GM21737 (cell line): ENCODE measurements at regions not wholly inside any gene's neighbourhood (a gene's known extent, or its start where the extent isn't known, plus 50 kb on each side); places are given as distances from the start of the nearest gene placed in this dataset.
"Not testable (repeated sequence)": the region's sequence is repeated elsewhere in the genome, so short reads cannot be mapped to it uniquely, and the experiment has no call there.

Experiments used
- ATAC-seq: cut with Tn5 transposase; IDR thresholded peaks from one replicate; pipeline ENCODE4 v1.9.1; 2021; ENCODE audit warnings: mild to moderate bottlenecking, moderate library complexity; ENCODE audit not compliant: unreplicated experiment

DNA sequence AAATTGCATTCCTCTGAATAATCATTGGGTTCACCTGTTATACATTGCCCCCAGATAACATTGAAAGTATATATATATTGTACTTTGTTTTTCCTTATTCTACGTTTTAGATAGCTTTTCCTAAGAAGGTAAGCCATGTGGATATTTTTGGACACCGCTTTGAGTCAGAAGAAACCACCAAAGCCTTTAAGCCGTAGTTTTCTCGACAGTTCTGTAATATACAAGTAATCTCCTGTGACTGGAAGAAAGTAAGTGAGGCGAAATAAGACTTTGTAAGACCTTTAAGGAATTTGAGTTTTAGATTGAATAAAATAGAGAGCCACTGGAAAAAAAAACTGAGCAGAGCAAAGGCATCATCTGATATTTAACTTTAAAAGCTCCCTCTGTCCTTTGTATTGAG lies 1092.0 kb downstream of the DIPK2A start:
- no peak for ATAC-seq

DNA sequence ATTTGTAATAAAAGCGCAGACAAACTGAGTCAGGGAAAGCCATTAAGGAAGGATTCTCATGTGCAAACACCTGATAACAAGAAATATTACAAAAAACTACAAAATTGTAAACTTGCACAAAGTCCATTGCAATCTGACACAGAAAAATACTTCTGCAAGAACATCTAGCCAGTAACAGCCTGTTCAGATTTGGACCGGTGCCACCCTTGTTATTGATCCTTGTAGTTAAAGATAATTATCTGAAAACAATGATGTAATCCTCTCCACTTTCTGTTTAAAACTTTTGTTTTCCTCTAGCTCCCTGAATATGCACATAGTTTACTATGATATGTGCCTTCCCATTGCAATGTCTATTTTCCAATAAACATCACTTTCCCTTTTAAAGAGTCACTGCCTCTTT lies 1090.2 kb downstream of the PLOD2 start:
- no peak for ATAC-seq

DNA sequence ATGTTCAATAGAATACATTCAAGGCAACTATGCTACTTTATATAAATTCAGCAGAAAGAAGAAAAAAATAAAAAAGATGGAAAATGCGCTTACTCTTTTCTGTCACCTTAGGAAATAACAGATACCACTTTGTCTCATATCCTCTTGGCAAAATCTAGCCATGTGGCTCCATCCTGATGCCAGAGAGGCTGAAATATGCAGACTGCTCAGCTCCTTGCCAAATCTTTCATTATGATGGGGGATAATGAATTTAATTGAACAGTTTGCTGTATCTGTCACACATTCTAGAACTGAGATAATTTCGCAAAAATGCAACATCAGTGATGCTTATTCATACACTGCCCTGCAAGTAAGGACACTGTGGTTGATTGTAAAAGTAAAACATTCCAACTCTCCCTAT lies 1081.5 kb downstream of the PLOD2 start:
- ATAC-seq, result no peak

GRCh38 chr3:145087038-145087437 lies 1073.9 kb downstream of the PLOD2 start:
- no peak for ATAC-seq

DNA sequence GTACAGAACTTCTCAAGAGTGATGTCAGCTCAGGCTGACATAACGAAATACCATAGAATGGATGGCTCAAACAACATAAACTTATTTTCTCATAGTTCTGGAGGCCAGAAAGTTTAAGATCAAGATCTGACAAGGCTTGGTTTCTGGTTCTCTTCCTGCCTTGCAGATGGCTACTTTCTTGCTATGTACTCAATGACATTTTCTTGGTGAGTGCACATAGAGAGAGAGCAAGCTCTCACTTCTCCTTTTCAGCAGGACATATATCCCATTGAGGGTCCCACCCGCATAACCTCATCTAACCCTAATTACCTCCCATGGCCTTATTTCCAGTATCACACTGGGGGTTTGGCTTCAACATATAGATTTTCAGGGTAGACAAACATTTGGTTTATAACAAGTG lies 1072.1 kb downstream of the PLOD2 start:
- ATAC-seq, result peak; percentile 81

DNA sequence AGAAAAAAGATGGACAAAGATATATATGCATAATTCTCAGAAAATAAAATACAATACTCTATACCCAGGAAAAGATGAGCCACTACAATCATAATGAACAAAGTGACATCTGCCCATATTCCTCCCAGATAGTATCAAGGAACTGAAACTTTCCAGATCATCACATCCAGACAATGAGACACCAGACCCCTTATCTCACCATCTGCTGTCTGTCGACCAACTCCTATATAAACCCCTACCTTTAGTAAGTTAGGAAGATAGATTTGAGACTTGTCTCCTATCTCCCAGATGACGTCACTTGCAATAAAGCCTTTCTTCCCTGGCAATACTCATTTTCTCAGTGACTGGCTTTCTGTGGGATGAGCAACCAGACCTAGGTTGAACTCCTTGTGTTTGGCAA lies 1071.6 kb downstream of the PLOD2 start:
- ATAC-seq, result no peak

DNA sequence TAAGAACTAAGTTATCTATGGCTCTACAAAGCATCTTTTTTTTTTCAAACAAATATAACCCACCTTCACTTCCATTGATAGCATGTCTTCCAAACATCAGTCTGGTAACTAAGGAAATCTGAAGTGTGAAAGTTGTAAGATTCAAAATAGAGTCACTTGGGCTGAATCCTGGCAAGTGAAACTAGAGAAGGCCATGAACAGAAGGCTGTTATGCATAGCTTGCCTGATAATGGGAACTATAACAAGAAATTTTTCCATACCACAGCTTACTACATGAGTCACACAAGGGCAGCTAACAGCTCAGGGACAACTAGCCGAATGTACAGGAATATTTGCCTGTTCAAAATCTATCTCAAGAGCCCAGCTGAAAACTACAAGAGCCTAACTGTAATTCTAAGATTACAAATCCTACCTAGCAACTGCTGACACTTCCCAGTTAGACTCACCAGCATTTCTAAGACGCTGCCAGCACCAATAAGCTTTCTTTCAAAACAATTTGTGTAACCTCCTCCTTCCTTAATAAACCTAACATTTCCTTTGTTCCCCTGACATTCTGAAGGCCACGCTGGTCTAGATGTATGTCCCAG lies 1066.5 kb downstream of the PLOD2 start:
- peak; percentile 90 for ATAC-seq

GRCh38 chr3:145111141-145111540 lies 1049.8 kb downstream of the PLOD2 start:
- ATAC-seq, result not testable (repeated sequence)

DNA sequence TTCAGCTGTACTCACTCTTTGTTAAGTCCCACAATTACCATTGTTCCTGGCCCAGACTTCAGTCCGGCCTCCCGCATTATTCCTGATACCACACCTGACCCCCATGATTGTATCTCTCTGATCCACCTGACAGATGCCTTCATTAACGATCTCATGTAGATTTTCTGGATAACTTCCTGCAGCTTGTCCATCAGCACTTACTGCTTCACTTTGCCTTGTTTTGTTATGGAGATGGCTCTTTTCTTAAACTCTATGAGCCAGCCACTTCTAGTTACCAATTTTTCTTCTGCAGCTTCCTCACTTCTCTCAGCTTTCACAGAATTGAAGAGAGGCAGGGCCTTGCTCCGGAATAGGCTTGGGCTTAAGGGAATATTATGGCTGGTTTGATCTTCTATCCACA lies 1044.2 kb downstream of the PLOD2 start:
- no peak for ATAC-seq

DNA sequence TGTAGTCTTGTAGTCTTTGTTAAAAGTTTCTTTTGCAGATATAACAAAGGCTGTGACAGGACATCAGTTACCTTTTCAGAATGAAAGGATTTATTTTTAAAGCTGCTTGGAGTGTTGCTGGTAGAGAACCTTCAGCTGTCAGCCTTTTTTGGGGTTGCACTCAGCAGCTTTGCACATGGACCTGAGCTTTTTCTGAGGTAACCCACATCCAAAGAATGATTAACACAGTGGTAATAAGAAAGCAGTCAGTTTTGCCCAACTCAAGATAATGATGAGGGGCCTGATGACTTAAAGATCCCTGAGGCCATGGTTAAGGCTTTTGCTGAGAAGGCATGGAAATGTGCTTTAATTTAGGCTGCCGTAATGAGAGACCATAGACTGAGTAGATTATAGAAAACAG lies 1042.7 kb downstream of the PLOD2 start:
- ATAC-seq, result peak; percentile 87

- ATAC-seq, result no peak
Observed at GRCh38 chr3:145124900-145125678, 1035.9 kb downstream of the PLOD2 start.

GRCh38 chr3:145133281-145133680 lies 1027.7 kb downstream of the PLOD2 start:
- ATAC-seq, result no peak

GRCh38 chr3:145134738-145135137 lies 1026.2 kb downstream of the PLOD2 start:
- no peak for ATAC-seq

- ATAC-seq, result no peak
Observed at GRCh38 chr3:145144361-145144760, 1016.6 kb downstream of the PLOD2 start.

DNA sequence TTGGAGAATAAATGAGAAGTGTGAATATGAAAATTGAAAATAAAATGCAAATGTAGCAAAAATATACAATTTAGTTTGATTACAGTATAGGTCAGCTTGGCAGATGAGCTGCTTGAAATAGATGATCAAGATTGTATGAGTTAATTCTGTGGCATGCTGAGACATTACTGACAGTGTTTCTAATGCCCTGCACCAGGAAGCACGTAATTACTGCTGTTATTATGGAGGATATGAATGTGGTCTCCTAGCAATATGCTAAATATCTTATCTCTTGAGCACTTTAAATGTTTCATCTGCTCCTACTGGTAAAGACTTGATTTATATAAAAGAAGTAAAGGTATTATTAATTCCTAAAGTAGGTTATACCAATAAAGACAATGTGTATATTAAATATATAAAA lies 1015.5 kb downstream of the PLOD2 start:
- no peak for ATAC-seq

DNA sequence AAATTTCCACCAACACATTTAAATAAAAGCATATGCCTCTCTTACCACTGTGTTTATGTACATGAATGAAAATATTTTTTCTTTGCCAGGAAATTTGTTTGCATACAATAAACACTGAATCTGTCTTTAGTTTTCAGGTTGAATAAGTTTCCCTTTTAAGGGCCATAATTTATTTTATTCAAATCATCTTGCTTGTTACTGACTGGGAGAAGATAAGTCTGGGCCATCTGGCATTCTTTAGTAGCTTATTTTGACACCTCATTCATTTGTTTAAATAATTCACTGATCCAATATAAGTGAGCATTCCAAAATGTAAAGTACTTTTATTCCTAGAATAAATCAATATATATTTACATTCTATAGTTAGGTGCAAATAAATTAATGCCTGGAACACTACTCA lies 1001.3 kb downstream of the PLOD2 start:
- no peak for ATAC-seq

DNA sequence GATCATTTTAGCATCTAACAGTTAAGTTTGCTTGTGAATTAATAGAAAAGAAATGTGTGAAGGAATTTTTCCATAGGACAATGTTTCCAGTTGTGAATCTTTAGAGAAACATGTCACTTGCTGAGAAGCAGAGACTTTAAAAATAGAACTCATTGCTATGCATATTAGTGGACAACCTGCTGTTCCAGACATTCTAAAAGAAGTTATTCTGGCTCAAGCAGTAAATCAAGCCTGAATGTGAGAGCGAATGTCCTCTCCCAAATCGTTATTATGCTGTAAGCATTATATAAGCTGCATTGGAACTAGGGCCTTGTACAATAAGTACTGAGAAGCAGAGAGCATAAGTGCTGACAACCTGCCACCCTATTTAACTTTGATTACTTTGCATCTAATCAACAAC lies 990.9 kb downstream of the PLOD2 start:
- no peak for ATAC-seq

- ATAC-seq, result no peak
Observed at GRCh38 chr3:145175626-145176025, 985.4 kb downstream of the PLOD2 start.

DNA sequence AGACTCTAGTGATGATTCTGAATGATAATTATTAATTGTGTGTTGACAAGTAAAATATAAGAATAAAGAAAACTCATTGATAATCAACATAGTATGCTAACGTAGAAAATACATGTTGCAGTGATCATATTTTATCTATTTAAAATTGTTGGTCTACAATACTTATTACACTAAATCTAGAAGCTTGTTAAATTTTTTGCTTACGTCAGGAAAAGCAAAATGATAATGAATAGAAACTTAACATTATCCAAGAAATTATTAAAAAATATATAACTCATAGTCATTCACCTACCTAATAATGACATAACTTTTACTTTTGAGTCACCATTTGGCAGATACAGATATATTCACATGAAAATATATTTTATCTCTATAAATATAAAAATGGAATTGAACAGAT lies 984.1 kb downstream of the PLOD2 start:
- no peak for ATAC-seq

GRCh38 chr3:145177828-145178227 lies 983.2 kb downstream of the PLOD2 start:
- ATAC-seq, result no peak

GRCh38 chr3:145182196-145182911 lies 978.6 kb downstream of the PLOD2 start:
- ATAC-seq, result no peak

- no peak for ATAC-seq
Observed at GRCh38 chr3:145183261-145183660, 977.7 kb downstream of the PLOD2 start.
